ENCODE measurements at regions not wholly inside any gene's neighbourhood (a gene's known extent, or its start where the extent isn't known, plus 50 kb on each side); places are given as distances from the start of the nearest gene placed in this dataset.

DNA sequence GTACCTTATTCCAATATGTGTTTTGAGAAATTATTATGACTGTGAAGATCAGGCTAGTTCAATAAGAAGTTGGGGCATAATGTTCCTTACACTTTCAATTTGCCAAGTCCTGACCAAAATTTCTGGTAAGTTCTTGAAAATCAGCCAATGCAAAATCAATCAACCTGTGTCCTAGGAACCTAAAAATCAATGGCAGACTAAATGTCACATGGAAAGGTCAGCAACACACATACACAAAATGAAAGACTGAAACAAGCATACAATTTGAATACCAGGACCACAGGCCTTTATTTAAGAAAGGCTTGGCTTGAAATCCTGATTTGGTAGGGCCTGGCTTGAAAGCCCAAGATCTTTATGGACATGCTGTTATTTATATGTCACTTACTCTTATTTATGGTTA is 155.5 kb upstream of the ZKSCAN2 start:
- Histone ChIP-seq H3K4me2 (ENCODE audit: low read length) (no peak overlapping the region), H3K4me1 (ENCODE audit: insufficient read depth, low read length) (no peaks in the 10 kb centered on the region), H3K27ac (ENCODE audit: low read depth, low read length) (no peak overlapping the region), H3K27me3 (ENCODE audit: insufficient read depth, low read length) (no peaks in the 10 kb centered on the region), H3K9me3 (ENCODE audit: insufficient read depth, low read depth, low read length) (no peaks in the 10 kb centered on the region), H3K79me2 (ENCODE audit: insufficient read depth, low read length) (no peaks in the 10 kb centered on the region), H3K36me3 (ENCODE audit: insufficient read depth, low read length) (no peaks in the 10 kb centered on the region), H3K9ac (ENCODE audit: low read length) (no peak overlapping the region), H4K20me1 (ENCODE audit: insufficient read depth, low read length) (no peaks in the 10 kb centered on the region), H2AFZ (ENCODE audit: low read depth, low read length) (no peak overlapping the region), H3K4me3 (ENCODE audit: insufficient read depth, low read depth, low read length) (no peak overlapping the region)
- H3K4me3 Mint-ChIP-seq (ENCODE audit: unreplicated experiment) = no peak overlapping the region
- DNase-seq (ENCODE audit: low read depth) (no peak), FAIRE-seq (no peak)
- no peaks in the 10 kb centered on the region for H3K36me3 Mint-ChIP-seq (ENCODE audit: low read depth, unreplicated experiment)
- TF ChIP-seq, protein P1, sequence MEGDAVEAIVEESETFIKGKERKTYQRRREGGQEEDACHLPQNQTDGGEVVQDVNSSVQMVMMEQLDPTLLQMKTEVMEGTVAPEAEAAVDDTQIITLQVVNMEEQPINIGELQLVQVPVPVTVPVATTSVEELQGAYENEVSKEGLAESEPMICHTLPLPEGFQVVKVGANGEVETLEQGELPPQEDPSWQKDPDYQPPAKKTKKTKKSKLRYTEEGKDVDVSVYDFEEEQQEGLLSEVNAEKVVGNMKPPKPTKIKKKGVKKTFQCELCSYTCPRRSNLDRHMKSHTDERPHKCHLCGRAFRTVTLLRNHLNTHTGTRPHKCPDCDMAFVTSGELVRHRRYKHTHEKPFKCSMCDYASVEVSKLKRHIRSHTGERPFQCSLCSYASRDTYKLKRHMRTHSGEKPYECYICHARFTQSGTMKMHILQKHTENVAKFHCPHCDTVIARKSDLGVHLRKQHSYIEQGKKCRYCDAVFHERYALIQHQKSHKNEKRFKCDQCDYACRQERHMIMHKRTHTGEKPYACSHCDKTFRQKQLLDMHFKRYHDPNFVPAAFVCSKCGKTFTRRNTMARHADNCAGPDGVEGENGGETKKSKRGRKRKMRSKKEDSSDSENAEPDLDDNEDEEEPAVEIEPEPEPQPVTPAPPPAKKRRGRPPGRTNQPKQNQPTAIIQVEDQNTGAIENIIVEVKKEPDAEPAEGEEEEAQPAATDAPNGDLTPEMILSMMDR (IDR thresholded peaks at IDR 0.05; ENCODE audit: insufficient read depth, low read depth, low read length) = no peak
- TF ChIP-seq EZH2 (IDR thresholded peaks at IDR 0.05; ENCODE audit: insufficient read depth, low read length) = no peak
- no peaks in the 10 kb centered on the region for H3K4me1 Mint-ChIP-seq (ENCODE audit: low read depth, unreplicated experiment)
- H3K27ac Mint-ChIP-seq (ENCODE audit: unreplicated experiment) = no peak overlapping the region
- no peaks in the 10 kb centered on the region for H3K27me3 Mint-ChIP-seq (ENCODE audit: low read depth, unreplicated experiment)
- no peaks in the 10 kb centered on the region for H3K9me3 Mint-ChIP-seq (ENCODE audit: unreplicated experiment)

DNA sequence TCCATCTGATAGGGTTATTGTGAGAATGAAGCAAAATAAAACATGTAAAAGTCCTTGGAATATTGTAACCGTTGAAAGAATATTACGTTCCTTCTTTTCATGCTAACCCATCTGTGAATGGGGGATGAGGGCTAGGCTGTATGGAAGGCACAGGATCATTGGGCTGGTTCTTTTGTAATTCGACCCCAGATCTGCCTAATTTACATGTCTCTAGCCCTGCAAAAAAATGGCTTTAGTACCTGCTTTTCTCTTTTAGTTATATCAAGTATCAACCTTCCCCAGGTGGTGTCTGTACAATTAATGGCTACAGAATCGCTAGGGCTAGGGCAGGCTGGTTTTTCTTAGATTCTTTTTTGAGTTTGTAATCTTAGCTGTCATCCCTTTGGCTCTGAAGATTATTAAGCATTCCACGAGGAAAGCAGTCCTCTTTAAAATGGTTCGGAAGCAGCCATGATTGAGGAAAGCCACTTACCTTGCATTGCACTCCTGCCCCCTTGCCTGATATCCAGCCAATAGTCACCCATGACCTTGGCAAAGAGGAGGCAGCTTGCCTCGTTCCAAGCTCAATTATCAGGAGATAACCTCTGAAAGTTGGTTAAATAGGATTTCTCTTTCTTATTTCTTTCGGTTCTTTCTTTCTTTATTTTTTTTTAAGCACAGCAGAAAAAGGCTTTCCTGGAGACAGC is 153.9 kb upstream of the ZKSCAN2 start:
- Mint-ChIP-seq H3K27ac (ENCODE audit: unreplicated experiment) (no peak overlapping the region), H3K4me1 (ENCODE audit: low read depth, unreplicated experiment) (no peaks in the 10 kb centered on the region), H3K9me3 (ENCODE audit: unreplicated experiment) (no peaks in the 10 kb centered on the region), H3K36me3 (ENCODE audit: low read depth, unreplicated experiment) (no peaks in the 10 kb centered on the region), H3K27me3 (ENCODE audit: low read depth, unreplicated experiment) (no peaks in the 10 kb centered on the region), H3K4me3 (ENCODE audit: unreplicated experiment) (no peak overlapping the region)
- H3K4me2 ChIP-seq (ENCODE audit: low read length) = no peak overlapping the region
- no peak overlapping the region for H2AFZ ChIP-seq (ENCODE audit: low read depth, low read length)
- H3K4me1 ChIP-seq (ENCODE audit: insufficient read depth, low read length) = no peaks in the 10 kb centered on the region
- TF ChIP-seq EZH2 (IDR thresholded peaks at IDR 0.05; ENCODE audit: insufficient read depth, low read length) = no peak
- TF ChIP-seq, protein P1 (IDR thresholded peaks at IDR 0.05; ENCODE audit: insufficient read depth, low read depth, low read length) = no peak
- H3K9me3 ChIP-seq (ENCODE audit: insufficient read depth, low read depth, low read length) = no peaks in the 10 kb centered on the region
- no peak for FAIRE-seq
- H3K9ac ChIP-seq (ENCODE audit: low read length) = no peak overlapping the region
- H3K27ac ChIP-seq (ENCODE audit: low read depth, low read length) = no peak overlapping the region
- no peak overlapping the region for H3K4me3 ChIP-seq (ENCODE audit: insufficient read depth, low read depth, low read length)
- no peaks in the 10 kb centered on the region for H4K20me1 ChIP-seq (ENCODE audit: insufficient read depth, low read length)
- DNase-seq (ENCODE audit: low read depth) = no peak
- no peaks in the 10 kb centered on the region for H3K36me3 ChIP-seq (ENCODE audit: insufficient read depth, low read length)
- H3K27me3 ChIP-seq (ENCODE audit: insufficient read depth, low read length) = no peaks in the 10 kb centered on the region
- no peaks in the 10 kb centered on the region for H3K79me2 ChIP-seq (ENCODE audit: insufficient read depth, low read length)

- Histone ChIP-seq H3K9me3 (ENCODE audit: insufficient read depth, low read depth, low read length) (no peaks in the 10 kb centered on the region), H3K79me2 (ENCODE audit: insufficient read depth, low read length) (no peaks in the 10 kb centered on the region), H3K27me3 (ENCODE audit: insufficient read depth, low read length) (no peaks in the 10 kb centered on the region), H3K36me3 (ENCODE audit: insufficient read depth, low read length) (no peaks in the 10 kb centered on the region), H3K27ac (ENCODE audit: low read depth, low read length) (no peak overlapping the region), H3K4me3 (ENCODE audit: insufficient read depth, low read depth, low read length) (no peak overlapping the region), H3K4me2 (ENCODE audit: low read length) (no peak overlapping the region), H4K20me1 (ENCODE audit: insufficient read depth, low read length) (no peaks in the 10 kb centered on the region), H2AFZ (ENCODE audit: low read depth, low read length) (no peak overlapping the region), H3K4me1 (ENCODE audit: insufficient read depth, low read length) (no peaks in the 10 kb centered on the region), H3K9ac (ENCODE audit: low read length) (no peak overlapping the region)
- Mint-ChIP-seq H3K9me3 (ENCODE audit: unreplicated experiment) (peaks cover 7% of the 10 kb centered on the region), H3K36me3 (ENCODE audit: low read depth, unreplicated experiment) (no peaks in the 10 kb centered on the region), H3K4me3 (ENCODE audit: unreplicated experiment) (no peak overlapping the region), H3K27ac (ENCODE audit: unreplicated experiment) (no peak overlapping the region), H3K27me3 (ENCODE audit: low read depth, unreplicated experiment) (no peaks in the 10 kb centered on the region), H3K4me1 (ENCODE audit: low read depth, unreplicated experiment) (no peaks in the 10 kb centered on the region)
- no peak for DNase-seq (ENCODE audit: low read depth)
- TF ChIP-seq, protein P1 (IDR thresholded peaks at IDR 0.05; ENCODE audit: insufficient read depth, low read depth, low read length) = no peak
- TF ChIP-seq EZH2 (IDR thresholded peaks at IDR 0.05; ENCODE audit: insufficient read depth, low read length) = no peak
- no peak for FAIRE-seq
Observed at GRCh38 chr16:25403852-25404251, 146.2 kb upstream of the ZKSCAN2 start.

Measured in astrocyte (in vitro differentiated cells and primary cell).